ENCODE measurements at regions not wholly inside any gene's neighbourhood (a gene's known extent, or its start where the extent isn't known, plus 50 kb on each side); places are given as distances from the start of the nearest gene placed in this dataset.
"Not testable (repeated sequence)": the region's sequence is repeated elsewhere in the genome, so short reads cannot be mapped to it uniquely, and the experiment has no call there.

DNA sequence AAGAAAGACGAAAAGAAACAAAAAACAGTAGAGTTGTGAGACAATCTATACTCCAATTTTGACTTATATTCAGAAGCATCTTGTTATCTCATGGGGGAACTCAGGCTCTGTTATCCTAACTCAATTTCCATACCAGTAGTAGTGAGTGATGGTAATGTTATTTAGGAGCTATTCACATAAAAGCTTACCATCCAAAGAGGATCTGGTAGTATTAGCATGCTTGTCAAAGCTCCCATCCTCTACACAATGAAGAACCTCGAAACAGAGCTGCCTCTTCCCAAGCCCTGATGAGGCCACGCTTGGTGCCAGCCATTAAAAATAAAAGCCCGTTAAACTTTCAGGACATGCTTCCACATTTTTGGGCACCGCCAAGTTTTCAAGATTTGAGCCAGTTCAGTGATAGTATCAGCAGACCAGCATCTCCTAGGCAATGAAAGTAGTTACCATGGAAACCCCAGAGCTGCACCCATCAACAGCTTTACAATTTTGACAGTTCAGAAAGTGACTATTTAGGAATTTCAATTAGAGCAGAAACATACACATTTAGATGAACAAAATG is 173.3 kb downstream of the CD83 start:
- no peak for DNase-seq (ENCODE audit: low read depth)

- DNase-seq (ENCODE audit: low read depth), result no peak
These were observed 173.8 kb downstream of the CD83 start for GRCh38 chr6:14291331-14291730.

GRCh38 chr6:14292119-14292518 is 174.5 kb downstream of the CD83 start:
- no peak for DNase-seq (ENCODE audit: low read depth)

DNA sequence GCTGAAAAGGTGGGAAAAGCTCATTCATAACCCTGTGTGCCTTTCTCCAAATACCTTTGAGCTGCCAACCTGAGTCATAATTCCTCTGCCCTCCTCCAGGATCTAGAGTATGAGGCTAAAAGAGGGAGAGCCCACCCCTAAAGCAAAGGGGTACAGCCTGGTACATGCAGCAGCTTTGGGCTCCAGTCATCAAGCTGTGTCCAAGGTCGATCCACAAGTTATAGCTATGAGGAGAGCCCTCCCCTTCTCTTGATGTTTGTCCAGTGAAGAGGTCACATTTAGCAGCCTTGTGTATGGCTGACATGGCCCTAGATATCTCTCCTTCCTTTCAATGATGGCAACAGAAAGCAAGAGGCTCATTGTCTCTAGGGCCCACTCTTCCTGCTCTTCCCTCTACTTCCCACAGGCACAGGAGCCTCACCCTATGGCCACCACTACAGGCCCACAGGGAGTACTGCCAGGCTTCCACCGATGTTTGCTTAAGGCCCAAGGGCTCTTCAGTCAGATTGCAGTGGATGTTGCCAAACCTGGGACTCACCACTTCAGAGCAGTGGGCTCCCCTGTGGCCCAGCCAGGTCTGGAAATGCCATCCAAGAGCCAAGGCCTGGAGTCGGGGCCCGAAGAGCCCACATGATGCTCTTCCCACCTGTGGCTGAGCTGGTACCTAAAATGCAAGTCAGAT is 176.8 kb downstream of the CD83 start:
- DNase-seq (ENCODE audit: low read depth), result no peak

DNA sequence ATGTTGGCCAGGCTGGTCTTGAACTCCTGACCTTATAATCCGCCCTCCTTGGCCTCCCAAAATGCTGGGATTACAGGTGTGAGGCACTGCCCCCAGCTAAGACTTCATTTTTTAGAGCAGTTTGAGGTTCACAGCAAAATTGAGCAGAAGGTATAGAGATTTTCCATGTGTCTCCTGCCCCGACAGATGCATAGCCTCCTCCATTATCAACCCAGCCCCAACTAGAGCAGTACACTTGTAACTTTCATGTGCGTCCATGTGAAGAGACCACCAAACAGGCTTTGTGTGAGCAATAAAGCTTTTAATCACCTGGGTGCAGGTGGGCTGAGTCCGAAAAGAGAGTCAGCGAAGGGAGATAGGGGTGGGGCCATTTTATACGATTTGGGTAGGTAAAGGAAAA is 179.1 kb downstream of the CD83 start:
- DNase-seq (ENCODE audit: low read depth), result not testable (repeated sequence)

GRCh38 chr6:14297118-14297517 is 179.5 kb downstream of the CD83 start:
- DNase-seq (ENCODE audit: low read depth), result not testable (repeated sequence)

GRCh38 chr6:14300189-14300588 is 182.6 kb downstream of the CD83 start:
- DNase-seq (ENCODE audit: low read depth), result not testable (repeated sequence)

GRCh38 chr6:14300721-14301120 is 183.1 kb downstream of the CD83 start:
- not testable (repeated sequence) for DNase-seq (ENCODE audit: low read depth)

GRCh38 chr6:14301477-14301876 is 183.9 kb downstream of the CD83 start:
- not testable (repeated sequence) for DNase-seq (ENCODE audit: low read depth)

DNA sequence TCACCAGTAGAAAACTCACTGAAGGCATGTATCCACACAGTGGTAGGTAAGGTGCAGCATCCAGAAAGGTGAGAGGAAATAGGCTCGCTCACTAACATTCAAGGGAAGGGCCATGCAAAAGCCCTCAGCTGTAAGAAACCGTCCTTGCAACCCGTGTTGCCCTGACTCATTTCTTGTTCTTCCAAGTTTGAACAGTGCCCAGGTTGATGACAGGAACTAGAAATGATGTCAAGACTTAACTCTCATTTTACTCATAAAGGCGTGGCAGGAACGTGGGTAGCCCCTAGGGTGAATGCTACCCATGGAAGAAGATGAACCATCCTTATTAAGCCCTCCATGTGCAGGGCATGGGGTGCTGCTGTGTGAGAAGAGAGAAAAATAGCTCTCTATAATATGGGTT is 187.6 kb downstream of the CD83 start:
- no peak for DNase-seq (ENCODE audit: low read depth)

DNA sequence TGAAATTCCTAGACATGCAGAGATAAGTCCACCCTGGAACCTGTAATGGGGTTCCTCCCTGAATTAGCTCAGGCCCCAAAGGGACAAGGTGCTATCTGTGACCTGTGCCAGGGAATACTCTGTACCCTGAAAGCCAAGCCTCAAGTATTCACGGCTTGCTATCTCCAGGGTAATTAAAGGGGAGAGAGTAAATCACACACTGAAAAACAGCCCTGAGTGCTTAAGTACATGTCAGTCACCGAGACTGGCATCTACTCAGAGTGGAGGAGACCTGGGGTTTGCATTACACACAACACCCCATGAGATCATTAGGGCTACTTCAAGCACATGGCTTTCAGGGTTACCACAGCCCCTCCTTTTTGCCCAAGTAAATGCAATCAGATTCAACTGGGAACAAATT is 188.1 kb downstream of the CD83 start:
- DNase-seq (ENCODE audit: low read depth), result no peak

GRCh38 chr6:14306151-14306906 is 188.8 kb downstream of the CD83 start:
- no peak for DNase-seq (ENCODE audit: low read depth)

DNA sequence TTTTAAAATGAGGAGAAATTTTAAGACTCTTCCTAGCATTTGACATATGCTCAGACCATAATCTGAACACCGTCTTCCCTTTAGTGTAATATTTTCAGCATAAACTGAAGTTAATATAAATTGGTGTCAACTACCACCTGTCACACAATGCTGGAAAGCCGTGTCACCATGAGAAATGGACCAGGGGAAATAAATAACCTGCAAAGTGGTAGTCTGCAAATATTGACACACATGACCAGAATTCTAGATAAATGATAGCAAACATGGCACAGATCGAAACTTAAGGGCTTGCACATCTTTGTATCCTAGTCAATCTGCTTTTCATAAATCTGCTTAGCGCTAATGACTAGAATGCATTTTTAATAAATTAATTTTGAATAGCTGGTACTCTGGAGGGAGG is 191.9 kb downstream of the CD83 start:
- DNase-seq (ENCODE audit: low read depth), result no peak

DNA sequence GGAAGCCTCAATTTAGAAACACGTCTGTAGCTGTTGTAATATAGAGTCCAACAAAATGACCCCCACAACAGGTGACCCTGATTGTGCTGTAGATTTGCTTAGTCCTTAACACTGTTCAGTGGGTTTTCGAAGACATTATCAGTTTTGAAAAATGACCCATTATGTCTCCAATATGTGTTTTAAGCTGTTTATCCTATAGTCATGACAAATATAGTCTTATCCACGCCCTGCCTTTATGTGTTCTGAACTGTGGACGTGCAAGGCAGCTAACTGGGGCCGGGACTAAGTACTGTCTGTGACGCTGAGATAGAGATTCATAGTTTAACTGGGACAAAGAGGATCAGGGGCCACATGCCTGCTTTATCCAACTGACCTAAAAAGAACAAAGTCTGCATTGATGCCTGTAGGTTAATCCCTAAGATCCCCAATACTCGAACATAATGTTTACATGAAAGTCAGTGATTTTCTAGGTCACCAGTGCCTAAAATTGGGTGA is 192.4 kb downstream of the CD83 start:
- no peak for DNase-seq (ENCODE audit: low read depth)

DNA sequence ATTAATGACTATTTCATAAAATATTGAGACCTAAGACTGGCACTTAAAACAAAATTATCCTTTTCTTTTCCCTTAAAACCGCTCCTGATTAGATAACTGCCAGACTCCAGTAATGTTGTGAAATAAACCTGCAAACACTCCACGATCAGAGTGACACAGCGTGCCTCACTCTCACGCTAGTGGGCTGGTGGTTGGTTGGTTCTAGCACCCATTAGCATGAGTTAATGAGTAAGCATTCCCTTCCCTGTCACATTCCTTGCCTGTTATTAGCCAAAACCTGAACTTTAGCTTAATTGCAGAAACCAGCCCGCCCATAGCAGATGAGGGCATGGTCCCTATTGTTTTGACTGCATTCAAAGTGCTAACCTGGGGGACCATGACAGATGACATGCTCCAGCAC is 193.4 kb downstream of the CD83 start:
- DNase-seq (ENCODE audit: low read depth), result no peak

DNA sequence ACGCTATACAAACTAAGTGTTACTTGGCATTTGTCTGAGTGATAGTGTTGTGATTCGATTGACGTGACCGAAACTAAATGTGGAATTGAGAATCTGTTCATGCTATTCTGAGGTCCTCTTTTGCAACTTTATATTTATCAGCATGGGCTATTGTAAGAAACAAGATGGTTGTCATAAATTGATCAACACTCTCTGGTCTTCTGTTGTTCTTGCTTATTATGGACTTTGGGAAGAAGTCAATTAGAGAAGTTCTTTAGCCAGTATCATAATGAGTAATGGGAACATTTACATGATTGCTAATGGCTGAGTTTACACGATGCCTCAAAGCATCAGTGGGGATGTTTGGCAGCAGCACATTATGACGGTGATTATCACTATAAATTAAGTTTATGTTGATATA is 195.0 kb downstream of the CD83 start:
- no peak for DNase-seq (ENCODE audit: low read depth)

GRCh38 chr6:14313248-14313647 is 195.7 kb downstream of the CD83 start:
- DNase-seq (ENCODE audit: low read depth), result no peak

DNA sequence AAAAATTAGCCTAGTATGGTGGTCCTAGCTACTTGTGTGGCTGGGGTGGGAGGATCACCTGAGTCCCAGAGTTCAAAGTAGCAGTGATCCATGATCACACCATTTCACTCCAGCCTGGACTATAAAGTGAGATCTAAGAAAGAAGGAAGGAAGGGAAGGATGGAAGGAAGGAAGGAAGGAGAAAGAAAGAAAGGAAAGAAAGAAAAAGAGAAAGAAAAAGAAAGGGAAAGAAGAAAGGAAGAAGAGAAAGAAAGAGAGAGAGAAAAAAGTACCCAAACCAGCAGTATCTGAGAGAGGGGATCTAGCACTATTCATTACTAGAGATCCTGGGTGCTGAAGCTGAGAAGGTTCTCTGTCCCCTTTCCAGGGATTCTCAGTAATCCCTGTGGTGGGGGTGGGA is 197.8 kb downstream of the CD83 start:
- no peak for DNase-seq (ENCODE audit: low read depth)

GRCh38 chr6:14316651-14317386 is 199.2 kb downstream of the CD83 start:
- DNase-seq (ENCODE audit: low read depth), result no peak

DNA sequence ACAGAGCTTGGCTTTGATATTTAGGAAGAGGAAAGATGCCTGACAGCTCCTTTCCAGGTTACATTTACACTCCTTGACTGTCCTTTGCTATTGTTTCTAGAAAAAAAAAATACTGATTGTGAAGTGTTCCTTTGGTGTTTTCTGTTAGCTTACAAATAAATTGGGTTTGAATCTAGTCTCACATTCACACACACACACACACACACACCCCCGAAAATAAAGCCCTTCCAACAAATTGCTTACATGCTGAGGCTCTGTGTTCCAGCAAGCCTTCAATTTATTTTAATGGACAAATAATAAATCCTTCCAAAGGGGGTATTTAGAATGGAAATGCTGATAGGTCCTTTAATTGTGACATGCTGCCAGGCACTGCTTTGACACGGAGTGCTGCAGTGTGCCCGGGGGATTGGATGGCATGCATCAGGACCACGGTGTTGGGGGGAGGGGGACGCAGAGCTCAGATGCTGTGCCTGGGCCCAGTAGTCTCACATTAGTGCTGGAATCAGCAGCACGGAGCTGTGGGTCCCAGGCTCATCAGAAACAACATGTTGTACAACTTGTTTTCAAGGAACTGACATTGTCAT is 199.9 kb downstream of the CD83 start:
- DNase-seq (ENCODE audit: low read depth), result no peak

- no peak for DNase-seq (ENCODE audit: low read depth)
These were observed 202.8 kb downstream of the CD83 start for GRCh38 chr6:14320332-14320731.

All from HS-5 (cell line).